ENCODE measurements at regions not wholly inside any gene's neighbourhood (a gene's known extent, or its start where the extent isn't known, plus 50 kb on each side); places are given as distances from the start of the nearest gene placed in this dataset.

DNA sequence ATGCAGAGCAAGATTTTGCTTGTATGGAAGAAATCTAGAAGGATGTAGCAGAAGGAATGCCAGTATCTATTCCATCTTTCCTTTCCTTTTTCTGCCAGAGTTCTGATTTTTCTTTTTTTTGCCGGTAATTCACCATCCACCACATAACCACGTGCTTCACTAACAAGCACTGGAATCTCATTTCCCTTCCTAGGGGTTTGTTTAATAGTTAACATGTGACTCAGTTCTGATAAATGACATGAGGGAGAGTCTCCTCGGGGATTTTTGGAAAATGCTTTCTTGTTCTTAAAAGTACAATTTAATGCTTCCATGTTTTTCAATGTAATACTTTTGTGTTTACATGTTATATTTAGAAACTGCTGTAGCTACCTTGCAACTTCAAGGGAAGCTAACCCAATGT, 590.2 kb downstream of the SH2D4B start:
- H3K4me3 ChIP-seq (ENCODE audit: low read depth, low read length): no peak overlapping the region
- TF ChIP-seq, protein P1, sequence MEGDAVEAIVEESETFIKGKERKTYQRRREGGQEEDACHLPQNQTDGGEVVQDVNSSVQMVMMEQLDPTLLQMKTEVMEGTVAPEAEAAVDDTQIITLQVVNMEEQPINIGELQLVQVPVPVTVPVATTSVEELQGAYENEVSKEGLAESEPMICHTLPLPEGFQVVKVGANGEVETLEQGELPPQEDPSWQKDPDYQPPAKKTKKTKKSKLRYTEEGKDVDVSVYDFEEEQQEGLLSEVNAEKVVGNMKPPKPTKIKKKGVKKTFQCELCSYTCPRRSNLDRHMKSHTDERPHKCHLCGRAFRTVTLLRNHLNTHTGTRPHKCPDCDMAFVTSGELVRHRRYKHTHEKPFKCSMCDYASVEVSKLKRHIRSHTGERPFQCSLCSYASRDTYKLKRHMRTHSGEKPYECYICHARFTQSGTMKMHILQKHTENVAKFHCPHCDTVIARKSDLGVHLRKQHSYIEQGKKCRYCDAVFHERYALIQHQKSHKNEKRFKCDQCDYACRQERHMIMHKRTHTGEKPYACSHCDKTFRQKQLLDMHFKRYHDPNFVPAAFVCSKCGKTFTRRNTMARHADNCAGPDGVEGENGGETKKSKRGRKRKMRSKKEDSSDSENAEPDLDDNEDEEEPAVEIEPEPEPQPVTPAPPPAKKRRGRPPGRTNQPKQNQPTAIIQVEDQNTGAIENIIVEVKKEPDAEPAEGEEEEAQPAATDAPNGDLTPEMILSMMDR (IDR thresholded peaks at IDR 0.05; ENCODE audit: control insufficient read depth, extremely low read depth, insufficient read depth): no peak
- DNase-seq (ENCODE audit: low read depth): no peak

DNA sequence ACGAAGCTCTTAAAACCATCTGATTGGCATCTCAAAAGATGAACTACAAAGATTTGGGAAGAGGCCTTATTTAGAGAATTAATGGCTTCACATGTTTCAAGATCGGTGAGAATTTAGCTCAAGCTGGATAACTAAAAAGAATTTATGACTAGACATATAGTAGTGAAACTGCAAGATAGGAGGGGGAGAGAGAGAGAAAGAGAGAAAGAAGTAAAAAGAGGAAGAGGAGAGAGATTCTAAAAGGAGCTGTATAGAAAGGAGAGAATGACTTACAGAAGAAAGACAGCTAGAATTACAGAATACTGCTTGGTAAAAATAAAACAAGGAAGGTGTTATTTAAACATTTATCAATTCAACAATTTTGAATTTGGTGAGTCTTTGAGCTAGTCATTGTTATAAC, 592.3 kb downstream of the SH2D4B start:
- no peak overlapping the region for H3K4me3 ChIP-seq (ENCODE audit: low read depth, low read length)
- TF ChIP-seq, protein P1 (IDR thresholded peaks at IDR 0.05; ENCODE audit: control insufficient read depth, extremely low read depth, insufficient read depth): no peak
- no peak for DNase-seq (ENCODE audit: low read depth)

DNA sequence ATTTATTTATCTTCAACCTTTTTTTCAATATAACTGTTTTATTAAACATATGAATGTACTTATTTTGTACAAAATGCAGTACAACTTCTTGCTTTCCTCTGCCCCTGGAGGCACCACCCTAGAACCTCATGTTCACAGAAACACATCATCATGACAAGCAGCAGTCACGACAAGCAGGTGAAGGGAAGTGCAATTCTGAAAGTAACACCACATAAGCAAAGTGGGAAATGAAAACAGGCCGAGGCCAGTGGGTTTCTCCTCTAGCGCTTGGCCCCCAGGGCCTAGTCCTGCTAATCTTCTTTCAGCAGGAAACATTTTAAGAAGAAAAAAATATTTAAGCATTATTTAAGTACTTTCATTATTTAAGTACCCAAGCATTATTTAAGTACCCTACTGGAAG, 598.1 kb downstream of the SH2D4B start:
- no peak overlapping the region for H3K4me3 ChIP-seq (ENCODE audit: low read depth, low read length)
- TF ChIP-seq, protein P1 (IDR thresholded peaks at IDR 0.05; ENCODE audit: control insufficient read depth, extremely low read depth, insufficient read depth): no peak
- no peak for DNase-seq (ENCODE audit: low read depth)

DNA sequence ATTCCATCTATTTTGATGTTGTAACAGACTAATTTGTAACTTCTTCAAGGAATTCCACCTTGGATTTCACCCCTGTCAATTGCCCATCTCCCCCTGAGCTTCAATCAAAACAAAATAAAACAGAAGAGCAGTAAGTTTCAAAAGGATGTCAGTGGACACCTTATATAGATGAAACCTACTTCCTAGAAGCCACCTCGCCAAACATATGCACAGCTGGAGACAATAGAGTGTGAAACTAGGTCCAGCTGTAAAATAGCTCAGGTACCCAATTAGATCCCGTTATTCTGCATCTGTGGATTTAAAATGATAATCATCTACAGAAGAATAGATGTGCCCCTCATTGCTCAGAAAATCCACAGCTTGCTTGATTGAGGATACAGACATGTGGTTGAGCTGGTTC, 598.6 kb downstream of the SH2D4B start:
- TF ChIP-seq, protein P1 (IDR thresholded peaks at IDR 0.05; ENCODE audit: control insufficient read depth, extremely low read depth, insufficient read depth): no peak
- H3K4me3 ChIP-seq (ENCODE audit: low read depth, low read length): no peak overlapping the region
- no peak for DNase-seq (ENCODE audit: low read depth)

DNA sequence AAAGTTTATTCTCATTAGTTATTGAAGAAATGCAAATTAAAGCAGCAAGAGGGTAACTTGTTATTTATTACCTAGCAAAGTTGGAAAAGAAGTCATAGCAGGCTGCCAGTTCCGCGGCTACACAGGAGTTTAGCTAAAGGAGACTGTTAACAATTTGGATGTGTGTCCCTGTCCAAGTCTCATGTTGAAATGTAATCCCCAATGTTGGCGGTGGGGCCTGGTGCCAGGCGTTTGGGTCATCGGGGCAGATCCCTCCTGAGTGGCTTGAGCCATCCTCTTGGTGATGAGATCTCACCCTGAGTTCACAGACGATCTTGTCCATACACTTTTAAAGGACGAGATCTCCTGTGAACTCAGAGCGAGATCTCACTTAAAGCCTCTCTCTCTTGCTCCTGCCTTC, 608.3 kb downstream of the SH2D4B start:
- H3K4me3 ChIP-seq (ENCODE audit: low read depth, low read length): no peak overlapping the region
- TF ChIP-seq, protein P1 (IDR thresholded peaks at IDR 0.05; ENCODE audit: control insufficient read depth, extremely low read depth, insufficient read depth): no peak
- DNase-seq (ENCODE audit: low read depth): no peak

DNA sequence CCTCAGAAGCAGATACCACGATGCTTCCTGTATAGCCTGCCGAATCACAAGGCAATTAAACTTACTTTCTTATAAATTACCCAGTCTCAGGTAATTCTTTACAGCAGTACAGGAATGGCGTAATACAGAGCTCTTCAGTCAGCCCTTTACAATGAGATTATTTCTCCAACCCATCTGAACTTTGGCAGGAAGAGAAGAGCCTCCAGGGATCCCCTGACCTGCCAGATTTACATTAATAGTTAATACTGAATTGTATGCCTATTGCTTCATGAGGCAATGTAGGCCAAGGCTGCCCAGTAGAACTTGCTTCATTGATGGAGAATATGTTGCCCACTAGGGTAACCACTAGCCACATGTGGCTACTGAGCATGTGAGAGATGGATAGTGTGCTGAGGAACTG, 608.7 kb downstream of the SH2D4B start:
- no peak for DNase-seq (ENCODE audit: low read depth)
- TF ChIP-seq, protein P1 (IDR thresholded peaks at IDR 0.05; ENCODE audit: control insufficient read depth, extremely low read depth, insufficient read depth): no peak
- no peak overlapping the region for H3K4me3 ChIP-seq (ENCODE audit: low read depth, low read length)

DNA sequence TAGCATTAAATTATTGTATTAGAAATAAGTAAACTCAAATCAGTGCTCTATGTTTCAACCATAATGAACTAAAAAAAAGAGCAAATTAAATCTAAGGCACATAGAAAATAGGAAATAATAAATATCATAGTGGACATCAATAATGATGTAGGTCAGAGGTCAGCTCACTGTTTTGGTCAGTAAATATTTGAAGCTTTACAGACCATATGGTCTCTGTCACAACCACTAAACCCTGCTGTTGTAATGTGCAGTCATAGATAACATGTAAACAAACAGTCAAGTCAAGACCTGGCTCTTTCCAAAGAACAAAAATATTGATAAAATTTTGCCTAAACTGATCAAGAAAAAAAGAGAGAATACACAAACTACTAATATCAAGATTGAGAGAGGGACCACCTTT, 615.0 kb downstream of the SH2D4B start:
- TF ChIP-seq, protein P1 (IDR thresholded peaks at IDR 0.05; ENCODE audit: control insufficient read depth, extremely low read depth, insufficient read depth): no peak
- DNase-seq (ENCODE audit: low read depth): no peak
- H3K4me3 ChIP-seq (ENCODE audit: low read depth, low read length): no peak overlapping the region

Measured in LNCaP clone FGC (cell line).